ENCODE measurements at regions not wholly inside any gene's neighbourhood (a gene's known extent, or its start where the extent isn't known, plus 50 kb on each side); places are given as distances from the start of the nearest gene placed in this dataset.

DNA sequence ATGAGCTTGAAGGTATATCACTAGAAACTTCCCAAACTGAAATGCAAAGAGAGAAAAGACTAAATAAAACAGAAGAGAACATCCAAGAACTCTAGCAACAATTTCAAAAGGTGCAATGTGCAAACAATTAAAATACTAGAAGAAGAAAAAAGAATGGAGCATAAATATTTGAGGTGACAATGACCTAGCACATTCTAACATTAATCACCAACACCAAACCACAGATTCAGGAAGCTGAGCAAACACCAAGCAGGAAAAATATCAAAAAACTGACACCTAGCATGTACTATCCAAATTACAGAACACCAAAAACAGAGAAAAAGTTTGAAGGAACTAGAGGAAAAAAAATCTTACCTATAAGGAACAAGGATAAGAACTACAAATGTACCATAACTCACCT is 460.8 kb downstream of the IRS1 start:
- Mint-ChIP-seq H3K27me3 (ENCODE audit: low read depth) (peaks cover 3% of the 10 kb centered on the region), H3K4me1 (ENCODE audit: low read depth) (no peaks in the 10 kb centered on the region), H3K4me3 (no peak overlapping the region), H3K27ac (no peak overlapping the region), H3K36me3 (ENCODE audit: low read depth) (no peaks in the 10 kb centered on the region), H3K9me3 (no peaks in the 10 kb centered on the region)
- no peak for DNase-seq (ENCODE audit: low spot score)

DNA sequence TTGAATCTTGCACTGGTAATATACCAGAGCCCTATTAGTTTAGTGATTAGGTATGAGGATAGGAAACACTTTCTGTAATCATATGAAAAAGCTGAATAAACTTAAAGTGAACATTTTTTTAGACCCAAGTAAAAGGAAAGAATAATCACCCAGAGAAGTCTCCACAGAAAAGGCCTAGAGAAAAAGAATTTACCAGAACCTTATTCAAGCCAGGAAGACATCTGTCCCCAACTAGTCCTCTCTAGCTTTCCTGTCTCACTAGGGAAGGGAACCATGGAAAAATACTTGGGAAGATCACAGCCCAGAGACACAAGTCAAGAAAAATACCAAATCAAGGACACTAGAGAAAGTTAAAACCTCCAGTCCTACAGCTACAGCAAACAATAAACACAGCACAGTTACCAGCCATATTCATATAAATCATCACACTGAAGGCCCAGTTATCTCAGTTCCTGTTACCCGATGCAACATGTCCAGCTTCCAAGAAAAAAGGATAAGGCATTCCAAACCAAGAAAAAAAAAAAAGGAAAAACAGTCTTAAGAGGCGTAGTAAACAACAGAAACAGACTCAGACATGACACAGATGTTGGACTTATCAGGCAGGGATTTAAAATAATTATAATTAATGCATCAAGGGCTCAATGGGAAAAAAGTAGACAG is 461.5 kb downstream of the IRS1 start:
- Mint-ChIP-seq H3K4me3 (no peak overlapping the region), H3K27ac (no peak overlapping the region), H3K9me3 (no peaks in the 10 kb centered on the region), H3K36me3 (ENCODE audit: low read depth) (no peaks in the 10 kb centered on the region), H3K4me1 (ENCODE audit: low read depth) (no peaks in the 10 kb centered on the region), H3K27me3 (ENCODE audit: low read depth) (peaks cover 3% of the 10 kb centered on the region)
- no peak for DNase-seq (ENCODE audit: low spot score)

DNA sequence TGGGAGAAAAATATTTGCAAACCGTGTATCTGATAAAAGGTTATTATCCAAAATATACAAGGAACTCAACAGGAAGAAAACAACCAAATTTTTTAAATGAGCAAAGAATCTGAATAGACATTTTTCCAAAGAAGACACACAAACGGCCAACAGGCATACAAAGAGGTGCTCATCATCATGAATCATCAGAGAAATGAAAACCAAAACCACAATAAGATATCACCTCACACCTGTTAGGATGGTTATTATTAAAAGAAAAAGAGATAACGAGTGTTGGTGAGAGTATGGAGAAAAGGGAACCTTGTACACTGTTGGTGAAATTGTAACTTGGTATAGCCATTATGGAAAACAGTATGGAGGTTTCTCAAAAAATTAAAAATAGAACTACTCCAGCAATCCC is 463.3 kb downstream of the IRS1 start:
- Mint-ChIP-seq H3K4me1 (ENCODE audit: low read depth) (no peaks in the 10 kb centered on the region), H3K27me3 (ENCODE audit: low read depth) (peaks cover 3% of the 10 kb centered on the region), H3K36me3 (ENCODE audit: low read depth) (no peaks in the 10 kb centered on the region), H3K9me3 (no peaks in the 10 kb centered on the region), H3K27ac (no peak overlapping the region), H3K4me3 (no peak overlapping the region)
- no peak for DNase-seq (ENCODE audit: low spot score)

DNA sequence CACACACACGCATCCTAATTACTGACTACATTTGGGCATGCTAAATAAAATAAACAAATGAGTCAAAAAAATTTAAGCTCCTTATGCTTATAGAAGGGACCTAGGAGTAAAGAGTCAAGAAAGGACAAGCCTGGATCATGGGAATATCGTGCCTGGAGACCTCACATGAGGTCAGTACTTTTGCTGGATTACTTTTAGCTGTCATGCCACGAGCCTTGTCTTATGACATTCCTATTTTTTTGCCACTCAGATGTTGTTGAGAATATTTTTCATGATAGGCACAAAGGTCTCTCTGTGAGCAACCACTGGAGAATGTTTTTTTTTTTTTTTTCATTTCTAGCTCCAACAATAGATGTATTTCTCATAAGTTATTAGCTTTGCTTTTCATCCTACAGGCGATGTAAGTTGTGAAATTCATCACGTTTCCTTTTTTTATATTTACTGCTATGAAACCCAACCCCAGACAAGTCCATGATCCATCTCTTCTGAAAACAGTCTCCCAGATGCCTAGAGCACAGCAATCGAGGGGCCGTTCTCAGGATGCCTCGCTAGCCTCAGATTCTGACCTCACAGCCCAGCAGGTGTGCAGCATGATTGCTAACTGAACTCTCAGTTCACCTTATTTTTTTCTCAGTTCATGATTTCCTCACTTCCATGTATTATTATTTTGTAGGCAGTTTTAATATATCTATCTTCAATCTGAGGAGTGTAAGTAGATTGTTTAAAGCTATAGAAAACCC is 464.5 kb downstream of the IRS1 start:
- Mint-ChIP-seq H3K36me3 (ENCODE audit: low read depth) (no peaks in the 10 kb centered on the region), H3K4me3 (no peak overlapping the region), H3K27ac (no peak overlapping the region), H3K4me1 (ENCODE audit: low read depth) (no peaks in the 10 kb centered on the region), H3K27me3 (ENCODE audit: low read depth) (peaks cover 3% of the 10 kb centered on the region), H3K9me3 (no peaks in the 10 kb centered on the region)
- no peak for DNase-seq (ENCODE audit: low spot score)

DNA sequence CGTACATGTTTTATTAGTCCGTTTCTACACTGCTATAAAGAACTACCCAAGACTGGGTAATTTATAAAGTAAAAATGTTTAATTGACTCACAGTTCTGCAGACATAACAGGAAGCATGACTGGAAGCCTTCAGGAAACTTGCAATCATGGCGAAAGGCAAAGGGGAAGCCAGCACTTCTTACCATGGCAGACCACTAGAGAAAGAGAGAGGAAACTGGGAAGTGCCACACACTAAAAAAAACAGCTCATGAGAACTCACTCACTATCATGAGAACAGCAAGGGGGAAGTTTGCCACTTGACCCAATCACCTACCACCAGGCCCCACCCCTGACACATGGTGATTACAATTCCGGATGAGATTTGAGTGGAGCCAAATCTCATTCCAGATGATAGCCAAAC is 466.2 kb downstream of the IRS1 start:
- Mint-ChIP-seq H3K27ac (no peak overlapping the region), H3K4me1 (ENCODE audit: low read depth) (no peaks in the 10 kb centered on the region), H3K27me3 (ENCODE audit: low read depth) (peaks cover 3% of the 10 kb centered on the region)

DNA sequence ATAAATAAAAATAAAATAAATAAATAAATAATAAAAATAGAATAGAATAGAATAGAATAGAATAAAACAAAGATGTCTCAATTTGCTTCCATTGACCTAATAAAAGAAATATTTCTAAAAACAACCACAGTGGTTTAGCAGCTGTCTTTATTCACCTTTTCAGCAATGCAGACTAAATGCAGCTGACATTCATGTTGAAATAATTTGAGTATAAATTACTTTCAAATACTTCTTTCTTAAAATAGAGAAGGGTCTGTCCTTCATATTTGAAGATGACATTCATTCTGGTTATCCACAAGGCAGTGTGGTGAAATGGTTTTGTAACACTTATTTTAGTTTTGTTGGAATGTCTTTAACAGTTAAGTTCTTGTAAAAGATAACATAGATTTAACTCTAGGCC is 469.4 kb downstream of the IRS1 start:
- Mint-ChIP-seq H3K27me3 (ENCODE audit: low read depth) (no peaks in the 10 kb centered on the region), H3K27ac (no peak overlapping the region), H3K9me3 (no peaks in the 10 kb centered on the region), H3K36me3 (ENCODE audit: low read depth) (no peaks in the 10 kb centered on the region), H3K4me1 (ENCODE audit: low read depth) (no peaks in the 10 kb centered on the region), H3K4me3 (no peak overlapping the region)
- no peak for DNase-seq (ENCODE audit: low spot score)

More for the DNA sequence above, 466.2 kb downstream of the IRS1 start:
- Mint-ChIP-seq H3K9me3 (no peaks in the 10 kb centered on the region), H3K36me3 (ENCODE audit: low read depth) (no peaks in the 10 kb centered on the region), H3K4me3 (no peak overlapping the region)
- DNase-seq (ENCODE audit: low spot score): no peak

DNA sequence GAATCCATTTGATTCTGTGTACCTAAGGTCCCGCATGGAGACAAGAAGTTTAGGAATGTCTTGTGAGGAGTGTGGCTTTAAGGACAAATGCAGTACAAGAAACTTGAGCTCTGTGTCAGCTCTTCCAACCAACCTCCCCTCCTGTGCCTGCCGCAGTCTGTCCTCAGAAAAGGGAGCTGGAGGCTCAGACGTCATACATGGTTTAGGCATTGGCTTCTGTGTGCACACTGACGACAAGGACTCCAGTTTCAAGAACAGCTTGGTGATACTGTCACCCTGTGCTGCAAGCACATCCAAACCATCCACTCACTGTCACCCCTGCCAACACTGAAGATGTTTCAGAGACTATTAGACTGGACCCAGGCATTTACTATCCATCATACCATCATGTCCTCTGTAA is 470.4 kb downstream of the IRS1 start:
- no peak for DNase-seq (ENCODE audit: low spot score)
- Mint-ChIP-seq H3K4me1 (ENCODE audit: low read depth) (no peaks in the 10 kb centered on the region), H3K36me3 (ENCODE audit: low read depth) (no peaks in the 10 kb centered on the region), H3K4me3 (no peak overlapping the region), H3K9me3 (no peaks in the 10 kb centered on the region), H3K27ac (no peak overlapping the region), H3K27me3 (ENCODE audit: low read depth) (no peaks in the 10 kb centered on the region)

DNA sequence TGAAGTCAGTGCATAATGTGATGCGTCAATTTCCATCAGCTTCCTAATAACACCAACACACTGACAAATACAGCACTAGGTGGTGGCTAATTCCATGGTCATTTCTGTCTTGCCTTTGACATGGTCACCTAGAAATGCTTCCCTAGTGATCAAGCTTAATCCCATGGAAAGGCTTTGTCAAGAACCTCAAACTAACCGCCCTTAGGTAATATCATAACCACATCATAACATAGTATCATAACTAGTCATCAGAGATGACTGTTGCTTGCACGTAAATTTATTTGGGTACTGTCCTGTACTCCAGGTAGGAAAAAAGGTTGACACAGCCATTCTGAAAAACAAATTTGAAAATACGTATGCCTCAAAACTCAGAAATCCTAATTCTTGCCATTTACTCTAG is 471.8 kb downstream of the IRS1 start:
- H3K36me3 Mint-ChIP-seq (ENCODE audit: low read depth): no peaks in the 10 kb centered on the region
- no peaks in the 10 kb centered on the region for H3K4me1 Mint-ChIP-seq (ENCODE audit: low read depth)
- DNase-seq (ENCODE audit: low spot score): no peak
- H3K4me3 Mint-ChIP-seq: no peak overlapping the region
- H3K27ac Mint-ChIP-seq: no peak overlapping the region
- H3K27me3 Mint-ChIP-seq (ENCODE audit: low read depth): no peaks in the 10 kb centered on the region
- no peaks in the 10 kb centered on the region for H3K9me3 Mint-ChIP-seq

DNA sequence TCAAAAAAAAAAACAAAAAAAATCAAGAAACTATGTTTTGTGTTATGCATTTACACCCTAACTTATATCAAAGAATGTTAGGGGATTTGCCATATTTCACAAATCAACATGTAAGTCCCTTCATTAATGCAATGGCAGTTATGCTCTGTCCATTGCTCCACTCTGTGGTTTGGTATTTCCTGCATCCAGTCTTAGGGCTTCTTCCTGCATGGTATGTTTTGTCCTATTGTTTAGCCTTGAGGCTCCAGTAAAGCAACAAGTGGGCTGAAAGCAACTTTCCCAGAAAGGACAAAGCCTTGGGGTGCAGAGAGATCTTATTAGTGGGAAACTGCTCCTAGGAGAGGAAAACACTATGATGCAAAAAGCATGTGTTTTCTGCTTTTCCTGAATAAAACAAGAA is 474.1 kb downstream of the IRS1 start:
- H3K27me3 Mint-ChIP-seq (ENCODE audit: low read depth): no peaks in the 10 kb centered on the region
- no peak overlapping the region for H3K27ac Mint-ChIP-seq
- no peak for DNase-seq (ENCODE audit: low spot score)
- H3K36me3 Mint-ChIP-seq (ENCODE audit: low read depth): no peaks in the 10 kb centered on the region
- no peak overlapping the region for H3K4me3 Mint-ChIP-seq
- no peaks in the 10 kb centered on the region for H3K4me1 Mint-ChIP-seq (ENCODE audit: low read depth)
- H3K9me3 Mint-ChIP-seq: no peaks in the 10 kb centered on the region

DNA sequence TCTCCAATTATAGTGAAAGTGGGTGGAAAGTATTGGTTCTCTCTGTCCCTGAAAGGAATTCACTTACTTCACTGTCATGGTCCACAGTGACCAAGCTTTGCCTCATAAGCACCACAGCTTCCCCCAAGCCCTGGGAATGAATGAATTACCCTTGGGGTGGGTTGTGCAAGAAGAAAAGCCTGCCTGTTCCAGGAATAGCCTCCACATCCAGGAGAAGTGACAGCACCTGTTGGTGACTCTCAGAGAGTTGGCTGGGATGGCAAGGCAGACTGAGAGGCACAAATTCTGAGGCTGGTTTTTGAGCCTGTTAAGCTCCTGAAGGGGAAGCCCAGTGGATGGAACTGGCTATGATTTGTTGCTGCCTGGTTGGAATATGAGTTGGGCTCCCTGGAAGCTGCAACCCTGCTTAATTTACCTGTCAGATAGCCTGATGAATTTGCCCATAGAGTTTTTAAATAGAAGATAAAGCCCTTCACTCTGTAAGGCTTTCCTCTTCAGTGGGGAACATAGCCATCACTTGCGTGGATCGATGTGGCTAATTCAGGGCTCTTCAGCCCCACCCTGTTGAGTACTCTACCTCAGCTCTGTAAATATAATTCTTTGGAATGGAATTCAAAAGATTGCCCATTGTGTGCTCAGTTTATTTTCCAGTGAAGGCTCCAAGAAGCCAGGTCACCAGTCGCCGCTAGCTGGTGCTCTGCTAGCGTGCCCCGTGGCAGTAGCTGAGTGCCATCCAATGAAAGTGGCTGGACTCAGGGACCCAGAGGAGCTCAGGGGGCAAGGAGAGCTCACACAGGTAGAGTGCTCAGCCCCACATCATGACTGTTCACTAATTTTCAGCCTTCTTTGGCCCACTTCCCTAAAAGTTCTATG is 479.3 kb downstream of the IRS1 start:
- H3K36me3 Mint-ChIP-seq (ENCODE audit: low read depth): no peaks in the 10 kb centered on the region
- no peak for DNase-seq (ENCODE audit: low spot score)
- no peaks in the 10 kb centered on the region for H3K27me3 Mint-ChIP-seq (ENCODE audit: low read depth)
- H3K4me3 Mint-ChIP-seq: no peak overlapping the region
- no peaks in the 10 kb centered on the region for H3K9me3 Mint-ChIP-seq
- no peak overlapping the region for H3K27ac Mint-ChIP-seq
- no peaks in the 10 kb centered on the region for H3K4me1 Mint-ChIP-seq (ENCODE audit: low read depth)

DNA sequence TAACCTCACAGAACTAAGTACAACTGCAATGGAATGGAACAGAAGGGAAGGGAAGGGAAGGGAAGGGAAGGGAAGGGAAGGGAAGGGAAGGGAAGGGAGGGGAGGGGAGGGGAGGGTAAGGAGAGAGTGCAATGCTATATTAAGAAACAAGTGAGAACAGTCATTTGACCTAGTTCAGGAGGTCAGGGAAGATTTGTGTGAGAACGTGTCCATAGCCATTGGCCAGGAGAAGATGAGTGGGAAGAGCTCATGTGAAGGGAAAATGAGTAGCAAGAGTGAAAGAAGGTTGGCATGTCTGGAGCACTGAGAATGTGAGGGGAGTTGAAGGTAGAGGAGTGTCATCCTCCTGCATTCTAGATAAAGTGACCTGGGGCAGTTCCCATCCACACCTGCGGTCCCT is 481.6 kb downstream of the IRS1 start:
- Mint-ChIP-seq H3K4me3 (no peak overlapping the region), H3K4me1 (ENCODE audit: low read depth) (no peaks in the 10 kb centered on the region), H3K27ac (no peak overlapping the region), H3K9me3 (no peaks in the 10 kb centered on the region), H3K36me3 (ENCODE audit: low read depth) (no peaks in the 10 kb centered on the region), H3K27me3 (ENCODE audit: low read depth) (no peaks in the 10 kb centered on the region)
- no peak for DNase-seq (ENCODE audit: low spot score)

DNA sequence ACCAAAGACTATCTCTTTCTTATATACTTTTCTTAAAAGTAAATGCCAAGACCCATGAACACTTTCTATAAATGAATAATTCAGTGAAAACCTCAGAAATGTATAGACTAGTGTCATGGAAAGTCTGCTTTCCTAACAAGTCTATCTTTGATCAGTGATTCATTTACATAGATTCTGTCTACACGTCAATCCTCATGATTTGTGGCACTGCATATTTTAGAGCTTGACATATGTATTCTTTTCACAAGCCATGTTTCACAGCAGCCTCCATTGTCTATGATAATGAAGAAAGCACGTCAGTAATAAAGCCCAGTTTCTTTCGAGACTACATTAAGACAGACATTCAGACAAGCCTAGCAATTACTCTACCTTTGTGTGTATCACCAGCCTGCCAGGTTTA is 486.6 kb downstream of the IRS1 start:
- DNase-seq (ENCODE audit: low spot score): no peak
- Mint-ChIP-seq H3K27ac (no peak overlapping the region), H3K4me3 (no peak overlapping the region), H3K27me3 (ENCODE audit: low read depth) (no peaks in the 10 kb centered on the region), H3K36me3 (ENCODE audit: low read depth) (no peaks in the 10 kb centered on the region), H3K4me1 (ENCODE audit: low read depth) (no peaks in the 10 kb centered on the region), H3K9me3 (no peaks in the 10 kb centered on the region)

DNA sequence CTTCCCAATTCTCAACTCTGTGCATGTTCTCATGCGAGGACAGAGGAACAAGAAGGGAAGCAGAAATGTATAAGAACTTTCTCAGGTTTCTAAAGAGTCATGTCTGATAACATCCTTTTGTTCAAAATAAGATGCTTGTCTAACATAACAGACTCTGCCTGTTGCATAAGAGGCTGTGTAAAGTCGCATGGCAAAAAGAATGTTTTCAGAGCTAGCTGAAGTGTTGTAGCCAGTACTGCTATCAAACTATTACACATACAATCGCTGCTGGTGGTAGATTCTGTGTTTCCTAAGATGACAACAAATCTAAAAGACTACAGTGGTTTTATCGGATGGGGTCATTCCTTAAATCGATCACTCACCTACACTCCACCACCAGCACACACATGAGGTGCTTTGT is 487.5 kb downstream of the IRS1 start:
- H3K4me3 Mint-ChIP-seq: no peak overlapping the region
- no peak overlapping the region for H3K27ac Mint-ChIP-seq
- no peaks in the 10 kb centered on the region for H3K4me1 Mint-ChIP-seq (ENCODE audit: low read depth)
- H3K9me3 Mint-ChIP-seq: no peaks in the 10 kb centered on the region
- H3K36me3 Mint-ChIP-seq (ENCODE audit: low read depth): no peaks in the 10 kb centered on the region
- DNase-seq (ENCODE audit: low spot score): no peak
- H3K27me3 Mint-ChIP-seq (ENCODE audit: low read depth): peaks cover 5% of the 10 kb centered on the region

DNA sequence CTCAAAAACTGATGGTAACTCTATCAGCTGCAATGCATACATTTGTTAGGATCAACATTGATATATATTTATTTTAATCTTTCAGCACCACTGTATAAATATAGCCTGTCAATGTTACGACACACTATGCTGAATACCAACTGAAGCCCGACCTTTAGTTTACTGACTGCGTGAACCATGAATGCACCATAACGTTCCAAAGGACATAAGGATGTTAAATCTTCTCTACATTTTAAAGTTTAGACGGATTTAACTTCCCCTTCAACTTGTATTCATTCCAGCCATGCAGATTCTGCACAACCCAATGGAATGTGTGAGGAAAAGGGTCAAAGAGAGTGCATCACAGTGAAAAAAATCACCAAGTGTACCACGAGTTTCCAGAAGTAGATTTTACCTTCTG is 489.5 kb downstream of the IRS1 start:
- Mint-ChIP-seq H3K4me3 (no peak overlapping the region), H3K27ac (no peak overlapping the region), H3K9me3 (no peaks in the 10 kb centered on the region), H3K27me3 (ENCODE audit: low read depth) (peaks cover 5% of the 10 kb centered on the region), H3K4me1 (ENCODE audit: low read depth) (no peaks in the 10 kb centered on the region), H3K36me3 (ENCODE audit: low read depth) (no peaks in the 10 kb centered on the region)
- DNase-seq (ENCODE audit: low spot score): no peak

Measured in T-helper 2 cell treated with Interferon-gamma antibody and Interleukin-4, amounts not matched to agents 5 μg/mL and 100 μg/mL, for 36 hours (primary cell).